HG02763 (cell line): ENCODE measurements at regions not wholly inside any gene's neighbourhood (a gene's known extent, or its start where the extent isn't known, plus 50 kb on each side); places are given as distances from the start of the nearest gene placed in this dataset.

Source experiments
- ATAC-seq: cut with Tn5 transposase; IDR thresholded peaks from one replicate; pipeline ENCODE4 v1.9.1; 2021; ENCODE audit warnings: mild to moderate bottlenecking, moderate library complexity; ENCODE audit not compliant: unreplicated experiment

GRCh38 chr11:95337175-95337957 lies 106.4 kb upstream of the SESN3 start:
- peak; percentile 89 for ATAC-seq

- ATAC-seq: no peak
Measured at GRCh38 chr11:95335989-95336388, 105.0 kb upstream of the SESN3 start.

- ATAC-seq: no peak
Measured at GRCh38 chr11:95331161-95331560, 100.2 kb upstream of the SESN3 start.

- ATAC-seq: no peak
Measured at GRCh38 chr11:95330302-95330701, 99.3 kb upstream of the SESN3 start.

GRCh38 chr11:95327273-95327948 lies 96.4 kb upstream of the SESN3 start:
- ATAC-seq: no peak

GRCh38 chr11:95325777-95326258 lies 94.8 kb upstream of the SESN3 start:
- no peak for ATAC-seq

GRCh38 chr11:95324826-95325225 lies 93.8 kb upstream of the SESN3 start:
- ATAC-seq: no peak

GRCh38 chr11:95322539-95322938 lies 91.5 kb upstream of the SESN3 start:
- no peak for ATAC-seq

- no peak for ATAC-seq
Measured at GRCh38 chr11:95318498-95318897, 87.5 kb upstream of the SESN3 start.

GRCh38 chr11:95308512-95309035 lies 77.6 kb upstream of the SESN3 start:
- ATAC-seq: no peak

- no peak for ATAC-seq
Measured at GRCh38 chr11:95307286-95307685, 76.3 kb upstream of the SESN3 start.

GRCh38 chr11:95306801-95307200 lies 75.8 kb upstream of the SESN3 start:
- ATAC-seq: no peak

GRCh38 chr11:95306123-95306522 lies 75.1 kb upstream of the SESN3 start:
- no peak for ATAC-seq

- no peak for ATAC-seq
Measured at GRCh38 chr11:95305705-95306104, 74.7 kb upstream of the SESN3 start.

GRCh38 chr11:95304777-95305176 lies 73.8 kb upstream of the SESN3 start:
- no peak for ATAC-seq

- ATAC-seq: no peak
Measured at GRCh38 chr11:95302211-95302610, 71.2 kb upstream of the SESN3 start.

- ATAC-seq: no peak
Measured at GRCh38 chr11:95301474-95301873, 70.5 kb upstream of the SESN3 start.

- ATAC-seq: no peak
Measured at GRCh38 chr11:95299078-95299679, 68.2 kb upstream of the SESN3 start.

- no peak for ATAC-seq
Measured at GRCh38 chr11:95297680-95298452, 66.9 kb upstream of the SESN3 start.

- ATAC-seq: peak; percentile 91
Measured at GRCh38 chr11:95296621-95297025, 65.6 kb upstream of the SESN3 start.

GRCh38 chr11:95296165-95296564 lies 65.2 kb upstream of the SESN3 start:
- no peak for ATAC-seq
